ENCODE measurements at regions not wholly inside any gene's neighbourhood (a gene's known extent, or its start where the extent isn't known, plus 50 kb on each side); places are given as distances from the start of the nearest gene placed in this dataset.
A peak's percentile ranks its signal among the peaks of the same experiment; 100 is the strongest.

DNA sequence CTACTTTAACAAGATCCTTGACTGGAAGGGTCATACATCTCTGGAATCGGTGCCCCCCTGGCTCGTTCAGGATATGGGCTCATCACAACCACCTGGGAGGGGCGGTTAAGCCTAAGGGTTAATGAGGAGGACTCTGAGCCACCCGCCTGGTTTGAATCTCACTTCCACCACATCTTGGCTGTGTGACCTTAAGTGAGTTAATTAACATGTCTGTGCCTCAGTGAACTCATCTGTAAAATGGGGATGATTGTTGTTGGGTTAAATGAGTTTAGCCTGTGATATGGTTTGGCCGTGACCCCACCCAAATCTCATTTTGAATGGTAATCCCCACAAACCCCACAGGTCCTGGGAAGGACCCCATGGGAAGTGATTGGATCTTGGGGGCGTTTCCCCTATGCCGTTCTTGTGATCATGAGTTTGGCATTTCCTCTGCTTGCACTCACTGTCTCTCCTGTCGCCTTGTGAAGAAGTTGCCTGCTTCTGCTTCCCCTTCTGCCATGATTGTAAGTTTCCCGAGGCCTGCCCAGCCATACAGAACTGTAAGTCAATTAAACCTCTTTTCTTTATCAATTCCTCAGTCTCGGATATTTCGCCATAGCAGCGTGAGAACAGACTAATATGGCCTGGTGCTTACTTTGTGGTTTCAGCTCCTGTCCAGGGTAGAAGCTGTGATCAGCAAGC is 214.0 kb upstream of the CIBAR2 start:
- DNase-seq (ENCODE audit: low spot score) = no peak

DNA sequence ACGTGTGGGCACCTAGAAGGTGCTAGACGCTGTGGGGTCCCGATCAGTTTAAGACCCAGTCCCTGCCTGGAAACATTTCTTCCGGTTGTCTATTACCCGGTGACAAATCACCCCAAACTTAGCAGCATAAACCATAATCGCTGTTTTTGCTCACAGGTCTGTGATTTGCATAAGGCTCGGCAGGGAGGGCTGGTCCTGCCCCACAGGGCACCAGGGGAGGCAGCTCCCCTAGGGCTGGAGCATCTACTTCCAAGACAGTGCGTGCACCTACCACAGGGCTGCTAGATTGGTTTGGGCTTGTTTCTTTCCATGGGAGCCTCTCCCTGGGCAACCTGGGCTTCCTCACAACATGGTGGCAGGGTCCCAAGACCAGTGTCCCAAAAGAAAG is 214.5 kb upstream of the CIBAR2 start:
- DNase-seq (ENCODE audit: low spot score) = no peak

DNA sequence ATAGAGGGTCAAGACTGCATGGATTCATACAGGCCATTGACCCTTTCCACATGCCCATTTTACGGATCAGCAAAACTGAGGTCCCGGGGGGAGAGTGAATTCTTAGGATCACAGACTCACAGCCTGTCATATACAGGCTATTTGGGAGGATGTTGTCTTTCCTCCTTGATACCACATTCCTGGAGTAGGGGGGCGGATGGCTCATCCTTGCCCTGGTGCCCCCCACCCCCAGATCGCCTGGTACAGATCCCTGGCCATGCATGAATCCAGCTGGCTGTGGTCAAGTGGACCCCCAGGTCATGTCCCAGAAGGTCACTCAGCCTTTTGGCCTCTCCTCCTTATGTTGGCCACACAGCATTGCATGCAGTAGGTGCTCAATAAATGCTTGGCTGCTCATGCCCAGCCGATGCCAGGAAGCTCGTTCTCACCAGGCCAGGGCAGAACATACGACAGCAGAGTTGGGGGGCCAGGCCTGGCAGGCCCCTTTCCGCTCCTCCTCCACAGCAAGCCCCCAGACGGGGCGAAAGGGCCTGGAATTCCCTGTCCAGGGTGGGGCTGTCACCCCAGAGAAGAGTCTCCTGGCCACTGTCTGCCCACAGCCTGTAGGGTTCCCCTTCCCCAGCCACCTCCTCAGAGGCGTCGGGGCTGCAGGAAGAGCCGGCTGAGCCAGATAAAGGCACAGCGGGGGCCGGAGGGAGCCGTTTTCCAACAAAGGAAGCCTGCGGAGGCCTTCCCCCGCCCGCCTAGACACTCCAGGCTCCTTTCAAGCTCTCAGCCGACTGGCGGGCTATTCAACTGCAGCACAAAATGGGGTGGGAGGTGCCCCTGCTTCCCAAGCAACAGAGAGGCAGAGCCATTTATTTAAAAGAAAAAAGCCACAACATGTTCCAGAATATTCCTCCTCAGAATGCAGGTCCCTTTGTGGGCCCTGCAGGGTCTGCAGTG is 215.7 kb upstream of the CIBAR2 start:
- no peak for DNase-seq (ENCODE audit: low spot score)

DNA sequence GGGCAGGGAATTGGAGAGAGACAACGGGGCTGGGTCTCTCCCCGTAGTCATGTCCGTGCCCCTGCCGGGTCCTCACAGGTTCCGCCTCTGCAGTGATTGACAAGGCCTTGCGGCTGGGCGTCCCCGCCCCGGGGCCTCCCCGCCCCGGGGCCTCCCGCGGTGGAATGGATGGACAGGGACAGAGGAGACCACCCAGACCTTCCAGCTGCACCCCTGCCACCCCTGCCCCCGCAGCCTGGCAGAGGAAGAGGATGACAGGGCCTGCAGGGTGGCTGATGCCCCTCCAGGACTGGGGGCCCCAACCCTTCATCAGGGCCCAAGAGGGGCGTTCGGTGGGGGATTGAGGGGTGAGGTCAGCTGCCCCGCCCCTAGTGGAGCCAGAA is 216.4 kb upstream of the CIBAR2 start:
- DNase-seq (ENCODE audit: low spot score) = no peak

DNA sequence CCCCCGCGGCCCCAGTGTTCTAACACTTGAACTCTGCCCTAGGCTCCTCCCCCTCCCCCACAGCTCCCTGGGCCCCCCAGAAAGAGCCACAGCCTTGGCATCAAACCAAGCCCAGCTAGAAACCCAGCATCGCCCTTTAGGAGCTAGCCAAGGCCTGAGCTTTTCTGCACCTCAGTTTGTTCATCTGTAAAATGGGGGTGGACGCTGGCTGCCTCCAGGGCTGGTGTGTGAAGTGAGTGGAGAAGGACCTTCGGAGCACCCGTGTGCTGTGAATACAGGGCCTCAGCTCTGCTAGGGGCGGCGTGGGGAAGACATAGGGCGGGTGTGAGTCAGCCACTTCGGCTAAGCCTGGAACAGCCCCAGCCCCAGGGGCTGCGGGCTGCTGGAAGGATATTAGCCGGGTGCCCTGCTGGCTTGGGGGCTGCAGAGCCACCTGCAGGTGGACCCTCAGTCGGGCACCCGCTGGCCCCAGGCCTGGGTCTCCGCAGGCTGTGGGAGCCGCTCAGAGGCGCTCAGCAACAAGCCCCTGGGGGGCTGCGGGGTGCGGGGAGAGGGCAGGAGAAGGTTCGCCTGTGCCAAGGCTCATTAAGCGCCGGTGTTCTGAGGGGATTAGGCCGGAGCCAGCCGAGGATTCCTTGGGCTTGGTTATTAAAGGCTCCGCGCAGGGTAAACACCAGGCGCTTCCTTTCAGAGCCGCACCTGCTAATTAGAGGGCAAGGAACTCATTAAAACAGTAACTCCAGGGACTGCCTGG is 217.0 kb upstream of the CIBAR2 start:
- DNase-seq (ENCODE audit: low spot score) = no peak

DNA sequence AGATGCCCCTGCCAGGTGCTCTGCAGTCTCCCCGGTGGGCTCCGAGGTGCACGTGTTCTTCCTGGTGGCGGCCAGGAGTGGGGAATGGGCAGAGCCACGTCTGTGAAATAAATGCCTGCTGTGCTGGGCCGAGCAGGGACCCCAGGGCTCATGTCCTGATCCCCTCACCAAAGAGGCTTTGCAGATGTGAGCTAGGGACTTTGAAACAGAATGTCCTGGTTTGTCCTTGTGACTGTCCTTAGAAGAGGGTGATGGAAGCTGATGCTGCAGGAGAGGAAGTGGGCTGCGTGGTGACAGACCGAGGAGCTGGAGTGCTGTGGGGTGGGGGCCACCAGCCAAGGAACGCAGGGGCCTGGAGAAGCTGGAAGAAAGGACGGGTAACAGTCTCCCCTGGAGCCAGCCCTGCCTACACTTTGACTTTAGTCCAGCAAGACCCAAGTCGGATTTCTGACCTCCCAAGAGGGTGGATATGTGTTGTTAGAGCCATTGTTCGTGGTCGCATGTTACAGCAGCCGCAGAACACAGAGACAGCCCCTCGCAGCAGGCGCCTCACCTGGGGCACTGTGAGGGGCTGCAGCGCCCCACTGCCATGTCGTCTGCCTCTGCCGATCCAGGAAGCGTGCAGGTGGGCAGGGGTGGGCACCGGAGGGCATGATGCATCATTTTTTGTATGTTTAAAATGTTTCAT is 217.9 kb upstream of the CIBAR2 start:
- no peak for DNase-seq (ENCODE audit: low spot score)

DNA sequence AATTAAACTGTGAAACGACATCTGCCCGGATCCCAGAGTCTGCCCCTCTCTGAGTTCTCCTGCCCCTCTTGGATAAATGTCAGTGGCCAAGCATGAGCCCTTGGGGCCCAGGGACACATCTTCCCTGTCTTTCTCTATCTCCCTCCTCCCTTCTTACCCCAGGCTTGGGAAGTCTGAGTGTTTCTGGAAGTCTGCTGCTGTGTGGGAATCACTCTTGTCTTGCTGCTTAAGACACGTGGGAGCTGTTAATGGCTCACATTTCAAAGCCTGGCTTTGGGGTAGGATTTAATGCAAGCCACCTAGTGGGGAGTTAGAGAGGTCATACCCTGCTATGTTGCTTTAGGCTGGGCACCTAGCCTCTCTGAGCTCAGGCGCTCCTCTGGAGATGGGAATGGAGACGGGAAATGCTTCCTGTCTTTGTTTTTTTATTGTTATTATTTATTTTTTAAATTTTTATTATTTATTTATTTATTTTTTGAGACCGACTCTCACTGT is 218.5 kb upstream of the CIBAR2 start:
- no peak for DNase-seq (ENCODE audit: low spot score)

DNA sequence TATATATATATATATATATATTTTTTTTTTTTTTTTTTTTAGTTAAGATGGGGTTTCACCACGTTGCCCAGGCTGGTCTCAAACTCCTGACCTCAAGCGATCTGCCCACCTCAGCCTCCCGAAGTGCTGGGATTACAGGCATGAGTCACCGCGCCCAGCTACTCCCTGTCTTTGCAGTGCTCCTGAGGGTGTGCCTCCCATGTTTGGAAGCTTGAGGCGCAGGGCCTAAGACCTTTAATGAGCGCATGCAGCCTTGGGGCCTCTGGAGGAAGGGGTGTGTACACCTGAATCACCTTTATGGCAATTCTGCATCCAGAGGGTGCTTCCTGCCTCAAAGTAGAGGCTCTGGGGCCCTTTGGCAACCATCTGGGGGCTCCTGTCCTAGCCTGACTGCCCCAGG is 219.4 kb upstream of the CIBAR2 start:
- DNase-seq (ENCODE audit: low spot score) = no peak

DNA sequence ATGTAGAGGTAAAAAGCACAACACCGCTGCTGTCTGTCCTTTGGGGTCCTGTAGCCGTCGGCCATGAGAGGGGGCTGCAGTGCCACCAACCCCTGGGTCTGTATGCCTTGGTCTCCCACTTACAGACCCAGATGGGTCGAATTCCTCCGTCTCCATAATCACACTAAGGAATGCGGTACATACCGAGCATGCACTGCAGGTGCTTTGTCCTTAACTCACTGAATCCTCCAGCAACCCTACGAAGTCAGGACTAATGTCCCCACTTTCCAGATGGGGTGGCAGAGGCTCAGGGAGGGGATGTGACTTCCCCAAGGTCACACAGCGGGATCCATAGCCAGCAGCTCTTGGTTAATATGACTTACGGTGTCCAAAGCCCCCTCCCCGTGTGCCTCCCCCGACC is 219.9 kb upstream of the CIBAR2 start:
- no peak for DNase-seq (ENCODE audit: low spot score)

DNA sequence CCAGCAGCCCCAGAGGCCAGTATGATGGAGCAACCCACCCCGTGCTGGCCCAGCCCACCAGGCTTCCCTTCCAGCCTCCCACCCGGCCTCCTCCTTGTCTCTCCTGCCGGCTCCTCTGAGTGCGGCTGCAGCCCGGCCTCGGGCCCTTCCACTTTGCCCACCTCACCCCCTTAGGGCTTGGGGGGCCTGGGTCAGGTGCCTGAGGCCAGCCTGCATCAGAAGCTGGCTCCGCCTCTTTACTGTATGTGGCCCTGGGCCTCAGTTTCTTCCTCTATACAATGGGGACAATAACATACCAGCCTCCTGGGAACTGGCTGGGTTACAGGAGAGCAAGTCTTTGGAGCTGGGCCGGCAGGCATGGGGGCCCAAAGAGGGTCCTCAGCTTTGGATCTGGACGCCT is 221.1 kb upstream of the CIBAR2 start:
- no peak for DNase-seq (ENCODE audit: low spot score)

DNA sequence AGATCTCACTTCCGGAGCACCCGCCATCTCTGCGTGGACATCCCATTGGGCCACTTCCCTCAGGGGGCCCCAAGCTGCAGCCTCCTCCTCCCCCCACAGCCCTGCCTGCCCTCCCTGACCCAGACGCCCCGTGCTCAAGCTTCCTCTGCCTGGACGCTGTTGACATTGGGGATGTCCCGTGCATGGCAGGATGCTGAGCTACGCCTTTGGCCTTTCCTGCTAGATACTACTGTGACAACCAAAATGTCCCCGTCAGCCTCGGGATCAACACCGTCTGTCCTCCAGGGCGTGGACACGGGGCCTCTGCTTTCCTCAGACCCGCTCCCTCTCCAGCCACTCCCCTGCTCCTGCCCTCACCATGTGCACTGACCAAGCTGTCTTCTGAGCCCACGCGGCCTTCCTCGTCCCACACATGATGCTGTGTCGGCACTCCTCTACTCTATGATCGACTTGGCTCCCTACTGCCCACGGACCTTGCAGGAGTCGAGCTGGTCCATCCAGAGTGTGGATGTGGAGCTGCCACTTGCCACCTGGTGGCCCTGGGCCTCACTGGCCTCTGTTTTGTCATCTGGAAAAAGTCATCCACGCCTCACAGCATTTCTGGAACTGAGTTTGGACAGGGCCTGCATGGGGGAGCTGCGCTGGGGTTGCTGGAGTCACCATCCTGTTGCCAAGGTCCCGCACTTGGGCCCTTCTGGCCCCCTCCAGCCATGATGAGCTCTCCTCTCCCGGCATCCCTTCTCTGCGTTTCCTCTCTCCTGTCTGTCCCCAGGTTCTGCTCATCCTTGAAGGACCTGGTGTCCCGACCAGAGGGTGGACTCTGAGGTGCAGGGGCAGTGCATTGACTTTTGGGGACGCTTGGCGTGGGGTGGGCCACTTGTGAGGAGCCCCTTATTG is 221.7 kb upstream of the CIBAR2 start:
- no peak for DNase-seq (ENCODE audit: low spot score)

DNA sequence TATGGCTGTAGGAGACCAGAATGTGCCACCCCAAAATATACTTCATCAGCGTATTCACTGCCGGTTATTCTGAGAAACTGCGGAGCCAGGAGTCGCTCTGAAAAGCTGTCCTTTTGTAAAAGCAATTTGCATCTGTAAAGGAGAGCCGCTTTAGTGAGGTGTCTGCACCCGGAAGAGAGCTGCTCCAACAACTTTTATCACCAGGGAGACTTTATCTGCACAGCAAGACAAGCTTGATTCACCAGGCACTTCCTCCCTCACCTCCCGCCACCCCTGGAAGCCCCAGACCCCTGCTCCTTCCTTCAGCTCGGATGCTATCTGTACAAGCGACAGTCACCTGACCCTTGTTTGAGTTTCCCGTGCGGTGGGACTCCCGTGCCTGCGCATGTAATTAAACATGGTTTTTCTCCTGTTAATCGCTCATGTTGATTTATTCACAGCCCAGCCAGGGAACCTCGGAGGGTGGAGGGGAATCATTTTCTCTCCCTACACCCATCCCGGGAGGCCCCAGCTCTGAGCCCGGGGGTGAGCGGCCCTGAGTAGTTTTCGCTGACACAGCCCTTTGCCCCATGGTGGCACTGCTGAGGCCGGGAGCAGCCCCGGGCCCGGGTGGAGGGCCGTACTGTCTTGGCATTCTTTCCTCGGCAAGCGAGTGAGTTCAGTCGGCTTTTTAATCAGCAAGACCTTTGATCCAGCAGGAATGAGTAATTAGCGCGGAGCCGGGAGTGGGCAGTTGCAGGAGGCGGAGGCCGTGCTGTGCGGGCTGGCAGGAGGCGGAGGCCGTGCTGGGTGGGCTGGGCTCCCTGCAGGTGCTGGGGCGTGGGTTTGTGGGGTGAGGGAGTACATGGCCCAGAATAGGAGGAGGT is 222.7 kb upstream of the CIBAR2 start:
- DNase-seq (ENCODE audit: low spot score) = no peak

DNA sequence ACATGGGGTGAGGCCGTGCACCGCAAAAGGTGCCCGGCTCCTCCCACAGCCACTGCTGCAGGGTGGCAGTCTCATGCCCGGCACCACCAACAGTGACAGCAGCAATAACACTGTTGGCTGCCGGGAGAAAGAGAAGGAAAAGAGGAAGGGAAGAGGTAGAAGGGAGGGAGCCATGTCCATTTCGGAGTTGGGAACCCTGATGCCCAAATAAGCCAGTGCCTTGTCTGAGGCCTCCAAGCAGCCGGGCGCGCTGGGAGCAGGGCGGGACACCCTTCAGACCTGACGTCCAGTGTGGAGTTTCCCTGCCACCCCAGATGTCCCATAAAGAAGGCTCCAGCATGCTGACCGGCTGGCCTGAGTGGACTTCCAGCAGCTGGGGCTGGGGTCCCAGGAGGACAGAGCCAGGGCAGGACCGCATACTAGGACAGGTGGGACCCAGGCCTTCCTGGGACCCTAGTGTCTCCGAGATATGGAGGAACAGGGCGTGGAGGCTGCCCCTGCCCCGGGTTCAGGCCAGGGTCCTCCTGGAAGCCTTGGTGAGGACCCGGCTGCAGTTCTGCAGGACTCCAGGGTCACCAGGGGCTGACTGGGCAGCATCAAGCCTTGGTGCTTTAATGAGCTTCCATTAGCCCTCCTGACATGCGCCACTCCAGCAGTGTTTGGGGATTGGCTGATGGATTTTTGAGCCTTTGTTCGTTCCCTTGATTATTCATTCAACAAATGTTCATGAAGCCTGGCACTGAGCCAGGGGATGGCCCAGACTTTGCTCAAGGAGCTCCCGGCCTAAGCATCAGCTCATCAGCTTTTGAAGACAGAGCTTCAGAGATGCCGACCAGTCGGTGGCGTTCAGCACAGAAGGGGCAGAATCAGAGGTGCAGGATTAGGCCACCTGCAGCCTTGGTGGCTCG is 223.6 kb upstream of the CIBAR2 start:
- DNase-seq (ENCODE audit: low spot score) = no peak

DNA sequence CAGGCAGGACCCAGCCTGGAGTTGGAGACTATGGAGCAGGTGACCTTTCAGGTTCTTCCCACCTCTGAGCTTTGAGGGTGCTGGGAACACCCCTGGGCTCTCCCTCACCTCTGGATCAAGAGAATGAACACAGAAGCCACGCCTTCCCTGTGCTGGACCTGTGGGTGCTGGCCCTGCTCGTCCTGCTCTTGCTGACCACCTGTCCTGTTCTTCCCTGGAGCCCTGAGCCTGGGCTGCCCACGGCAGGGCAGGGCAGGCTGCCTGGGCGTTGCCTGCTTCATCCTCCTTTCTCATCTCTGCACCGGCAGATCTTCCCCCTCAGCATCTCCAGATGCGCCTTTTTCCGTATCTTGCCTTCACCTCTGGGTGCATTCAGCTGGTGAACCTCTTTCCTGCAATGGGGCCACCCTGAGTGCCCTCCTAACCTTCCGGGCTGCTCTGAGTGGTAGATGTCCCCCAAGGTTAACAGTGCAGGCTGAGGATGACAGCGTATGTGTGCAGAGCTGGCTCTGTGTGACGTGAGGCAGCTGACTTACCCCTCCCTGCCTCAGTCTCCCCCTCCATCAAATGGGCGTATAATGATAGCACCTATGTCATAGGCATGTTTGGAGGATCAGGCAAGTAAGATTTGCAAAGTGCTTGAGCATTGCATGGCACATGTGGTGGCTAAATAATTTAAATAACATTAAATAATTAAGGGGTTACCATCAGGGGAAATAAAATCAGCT is 225.8 kb upstream of the CIBAR2 start:
- DNase-seq (ENCODE audit: low spot score) = no peak

DNA sequence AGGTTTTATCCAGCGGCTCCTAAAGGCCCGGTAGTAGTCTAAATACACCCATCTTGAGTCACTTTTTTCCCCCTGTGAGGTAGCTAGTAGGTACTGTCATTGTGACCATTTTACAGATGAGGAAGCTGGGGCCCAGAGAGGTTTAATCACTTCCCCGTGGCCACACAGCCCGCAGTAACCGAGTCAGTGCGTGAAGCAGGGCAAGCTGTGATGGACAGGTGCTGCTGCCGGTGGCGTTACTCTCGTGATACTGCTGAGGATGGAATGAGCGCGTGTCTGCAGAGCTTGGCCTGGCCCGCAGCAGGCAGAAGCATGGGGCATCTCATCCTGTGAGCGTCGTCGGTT is 226.3 kb upstream of the CIBAR2 start:
- DNase-seq (ENCODE audit: low spot score) = no peak

DNA sequence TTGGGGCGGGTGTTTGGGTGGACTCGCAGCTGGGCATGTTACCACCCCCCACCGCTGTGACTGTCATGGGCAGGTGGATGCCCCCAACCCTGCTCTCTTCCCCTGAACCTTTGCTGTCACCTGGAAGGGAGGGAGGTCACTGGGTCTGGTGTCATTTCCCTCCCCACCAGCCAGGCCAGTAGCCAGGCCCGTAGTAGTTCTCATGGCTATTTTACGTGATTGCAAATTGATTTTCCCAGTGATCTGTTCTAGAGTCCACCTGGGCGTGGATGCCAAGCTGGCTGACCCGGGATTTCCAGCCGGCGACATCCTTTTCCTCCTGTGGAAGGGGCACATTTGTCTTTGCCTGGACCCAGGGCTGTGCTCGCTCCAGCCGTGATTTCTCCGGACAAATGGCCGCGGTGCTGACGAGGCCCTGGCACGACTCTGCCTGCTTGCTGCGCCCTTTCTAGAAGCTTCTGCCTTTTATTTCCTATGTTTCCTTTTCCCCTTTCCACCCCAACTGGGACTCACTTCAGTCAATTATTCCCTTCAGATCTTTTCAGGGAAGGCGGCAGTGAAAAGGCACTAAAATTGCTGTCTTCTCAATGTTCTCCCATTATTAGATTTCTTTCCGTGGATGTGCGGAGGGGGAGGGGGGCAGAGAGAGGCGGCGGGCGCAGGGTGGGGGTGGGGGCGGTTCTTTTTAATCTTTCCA is 226.9 kb upstream of the CIBAR2 start:
- DNase-seq (ENCODE audit: low spot score) = no peak

DNA sequence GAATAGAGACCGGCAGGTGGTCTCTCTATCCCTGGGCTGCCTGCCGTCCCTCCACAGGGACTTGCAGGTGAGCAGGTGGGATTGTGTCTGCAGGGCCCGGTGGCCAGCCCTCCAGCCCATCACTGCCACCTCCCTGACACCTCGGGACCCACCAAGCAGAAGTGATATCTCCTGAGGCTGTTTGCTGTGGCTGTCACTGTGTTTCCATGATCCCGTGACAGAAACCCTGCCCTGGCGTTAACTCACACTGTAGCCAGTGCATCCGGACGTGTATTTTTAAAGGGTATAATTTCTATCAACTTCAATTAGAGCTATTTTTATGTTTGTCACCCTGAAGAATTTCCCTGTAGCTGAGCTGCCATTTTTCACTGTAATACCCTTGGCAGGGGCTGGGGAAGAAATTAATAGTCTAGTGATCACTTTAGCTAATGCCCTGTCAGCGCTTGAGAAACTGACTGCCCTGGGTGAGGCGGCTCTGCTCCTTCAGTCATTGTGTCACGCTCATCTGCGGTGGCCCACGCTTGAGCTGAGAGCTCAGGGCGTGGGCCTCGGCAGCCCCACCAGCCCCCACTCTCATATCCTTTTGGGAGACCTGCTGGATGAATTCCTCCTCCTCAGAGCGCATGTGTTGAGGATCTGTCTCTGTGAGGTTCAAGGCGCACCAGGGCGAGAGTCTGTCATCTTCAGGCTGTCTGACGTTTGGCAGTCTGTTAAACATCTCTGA is 229.9 kb upstream of the CIBAR2 start:
- DNase-seq (ENCODE audit: low spot score) = peak; percentile 47
